H1 (cell line): ENCODE measurements at regions not wholly inside any gene's neighbourhood (a gene's known extent, or its start where the extent isn't known, plus 50 kb on each side); places are given as distances from the start of the nearest gene placed in this dataset.

Experiments used
- CTCF ChIA-PET: fragments of 300-600 bp; sonication (Branson Sonifier 250); formaldehyde crosslinking; loops from one replicate; lab custom pipeline; 2021; ENCODE audit not compliant: partially characterized antibody; lab: Charles Lee
- POLR2A ChIA-PET: fragments of 300-600 bp; sonication (Branson Sonifier 250); formaldehyde crosslinking; loops from one replicate; lab custom pipeline; 2021; ENCODE audit warnings: inconsistent platforms; ENCODE audit not compliant: partially characterized antibody; lab: Charles Lee
- DNase-seq, 2 experiments: peaks; one replicate each; pipeline versions ENCODE4 v3.0.0 to v3.0.0-alpha.2; 2010 to 2022; ENCODE audit warnings: low spot score in 2 of 2, low read depth in 1 of 2, mixed read lengths in 1 of 2
- FAIRE-seq: peaks from 2 replicates; lab custom pipeline; 2011; peaks lifted over from hg19 to GRCh38; lab: Jason Lieb, UNC
- H2AFZ ChIP-seq: 2 replicates; pipeline ENCODE4 v1.8.1; 2012; ENCODE audit warnings: low read length, inconsistent platforms
- H2AK5ac ChIP-seq: 2 replicates; pipeline ENCODE4 v1.6.1; 2013; ENCODE audit warnings: low read depth, low read length
- H2BK120ac ChIP-seq: replicated peaks from 2 replicates; pipeline ENCODE3; 2013; ENCODE audit warnings: low read depth, low read length, inconsistent platforms
- H2BK12ac ChIP-seq: 2 replicates; pipeline ENCODE4 v1.6.1; 2013; ENCODE audit warnings: low read depth, low read length
- H2BK15ac ChIP-seq: 2 replicates; pipeline ENCODE4 v1.6.1; 2013; ENCODE audit warnings: low read length
- H2BK20ac ChIP-seq: 2 replicates; pipeline ENCODE4 v1.6.1; 2013; ENCODE audit warnings: low read length
- H2BK5ac ChIP-seq: 2 replicates; pipeline ENCODE4 v1.6.1; 2013; ENCODE audit warnings: low read depth, low read length
- H3K14ac ChIP-seq: 2 replicates; pipeline ENCODE4 v1.6.1; 2013; ENCODE audit warnings: inconsistent platforms; ENCODE audit not compliant: insufficient read length
- H3K18ac ChIP-seq: 2 replicates; pipeline ENCODE4 v1.6.1; 2013; ENCODE audit warnings: low read length; ENCODE audit errors: extremely low read depth
- H3K23ac ChIP-seq: 2 replicates; pipeline ENCODE4 v1.6.1; 2013; ENCODE audit warnings: inconsistent platforms; ENCODE audit not compliant: insufficient read length
- H3K23me2 ChIP-seq: 2 replicates; pipeline ENCODE4 v1.6.1; 2013; ENCODE audit warnings: low read depth, low read length
- H3K27ac ChIP-seq: 2 replicates; pipeline ENCODE4 v1.6.1; 2011; ENCODE audit warnings: low read depth, low read length, inconsistent platforms
- H3K27me3 ChIP-seq, 4 experiments: replicated peaks in 1 of 4; 1 replicate in 1 of 4; 2 replicates in 3 of 4; pipeline versions ENCODE4 v1.6.1 to v1.8.1; 2011 to 2013; ENCODE audit warnings: low read length in 3 of 4, mild to moderate bottlenecking in 3 of 4, inconsistent platforms in 2 of 4, mixed read lengths in 2 of 4, moderate library complexity in 1 of 4; ENCODE audit not compliant: control insufficient read depth in 3 of 4, insufficient read depth in 3 of 4; ENCODE audit errors: extremely low read depth in 1 of 4
- H3K36me3 ChIP-seq, 4 experiments: 2 replicates each; pipeline versions ENCODE4 v1.6.1 to v1.8.1; 2011 to 2013; ENCODE audit warnings: mild to moderate bottlenecking in 4 of 4, low read length in 3 of 4, moderate library complexity in 2 of 4, control low read depth in 1 of 4, inconsistent platforms in 1 of 4; ENCODE audit not compliant: insufficient read depth in 4 of 4, control insufficient read depth in 2 of 4
- H3K4ac ChIP-seq: replicated peaks from 2 replicates; pipeline ENCODE3; 2013; ENCODE audit warnings: low read length, low read depth, mixed read lengths, inconsistent platforms; ENCODE audit not compliant: insufficient read length
- H3K4me1 ChIP-seq, 4 experiments: replicated peaks in 1 of 4; 1 replicate in 1 of 4; 2 replicates in 3 of 4; pipeline versions ENCODE4 v1.6.1 to v1.8.1; 2011 to 2013; ENCODE audit warnings: low read length in 3 of 4, inconsistent platforms in 2 of 4, mixed read lengths in 1 of 4; ENCODE audit not compliant: insufficient read depth in 4 of 4, control insufficient read depth in 3 of 4
- H3K4me2 ChIP-seq, 2 experiments: 2 replicates each; pipeline versions ENCODE4 v1.6.1 to v1.8.1; 2011 to 2013; ENCODE audit warnings: low read depth in 2 of 2, low read length in 2 of 2, control low read depth in 1 of 2, inconsistent platforms in 1 of 2, mild to moderate bottlenecking in 1 of 2; ENCODE audit not compliant: insufficient read depth in 1 of 2
- H3K4me3 ChIP-seq, 4 experiments: fragments of 200-600, 300-600 bp in 1 of 4; sonication (generic), shearing (Covaris generic), sonication (Bioruptor Twin) in 1 of 4; 2 replicates each; pipeline versions ENCODE4 v1.5.1 to v1.8.1; 2011 to 2016; ENCODE audit warnings: low read length in 4 of 4, low read depth in 3 of 4, control low read depth in 2 of 4, inconsistent platforms in 2 of 4, mild to moderate bottlenecking in 2 of 4, mixed read lengths in 1 of 4, moderate library complexity in 1 of 4; ENCODE audit not compliant: insufficient read depth in 2 of 4; ENCODE audit errors: extremely low read depth in 1 of 4
- H3K56ac ChIP-seq: replicated peaks from 2 replicates; pipeline ENCODE3; 2013; ENCODE audit warnings: low read depth, mild to moderate bottlenecking, mixed read lengths, low read length, inconsistent platforms; ENCODE audit not compliant: insufficient read length
- H3K79me1 ChIP-seq: 2 replicates; pipeline ENCODE4 v1.6.1; 2013; ENCODE audit warnings: low read depth, low read length, control low read depth
- H3K79me2 ChIP-seq, 2 experiments: 2 replicates each; pipeline versions ENCODE4 v1.6.1 to v1.8.1; 2012 to 2013; ENCODE audit warnings: low read length in 2 of 2, mild to moderate bottlenecking in 2 of 2, inconsistent platforms in 1 of 2; ENCODE audit not compliant: insufficient read depth in 2 of 2, control insufficient read depth in 1 of 2
- H3K9ac ChIP-seq, 4 experiments: replicated peaks in 1 of 4; 1 replicate in 1 of 4; 2 replicates in 3 of 4; pipeline versions ENCODE4 v1.6.1 to v1.8.1; 2011 to 2013; ENCODE audit warnings: low read depth in 3 of 4, low read length in 3 of 4, control low read depth in 2 of 4, mild to moderate bottlenecking in 2 of 4, moderate library complexity in 2 of 4, inconsistent platforms in 1 of 4; ENCODE audit errors: extremely low read depth in 1 of 4
- H3K9me3 ChIP-seq, 2 experiments: 2 replicates each; pipeline versions ENCODE4 v1.6.1 to v1.8.1; 2012 to 2013; ENCODE audit warnings: mild to moderate bottlenecking in 2 of 2, moderate library complexity in 2 of 2, control low read depth in 1 of 2, inconsistent platforms in 1 of 2, low read depth in 1 of 2, low read length in 1 of 2, mixed read lengths in 1 of 2; ENCODE audit not compliant: insufficient read depth in 2 of 2
- H4K20me1 ChIP-seq, 2 experiments: replicated peaks in 1 of 2; 2 replicates each; pipeline versions ENCODE3 to v1.8.1; 2011 to 2013; ENCODE audit warnings: inconsistent platforms in 2 of 2, low read length in 2 of 2, mild to moderate bottlenecking in 1 of 2; ENCODE audit not compliant: insufficient read depth in 2 of 2, control insufficient read depth in 1 of 2
- H4K5ac ChIP-seq: 2 replicates; pipeline ENCODE4 v1.6.1; 2013; ENCODE audit warnings: low read length, low read depth, mixed read lengths, inconsistent platforms; ENCODE audit not compliant: insufficient read length
- H4K8ac ChIP-seq: 2 replicates; pipeline ENCODE4 v1.8.0; 2013; ENCODE audit warnings: mild to moderate bottlenecking, moderate library complexity, low read length, inconsistent platforms; ENCODE audit not compliant: insufficient read depth; ENCODE audit errors: extremely low read depth
- H4K91ac ChIP-seq: replicated peaks from 2 replicates; pipeline ENCODE3; 2013; ENCODE audit warnings: low read length, mixed read lengths, inconsistent platforms; ENCODE audit not compliant: insufficient read length
- E2F6 ChIP-seq: IDR thresholded peaks from 2 replicates; pipeline ENCODE4 v1.6.1; 2012; ENCODE audit warnings: inconsistent platforms
- NRF1 ChIP-seq: IDR thresholded peaks from 2 replicates; pipeline ENCODE4 v1.6.1; 2011; ENCODE audit warnings: mild to moderate bottlenecking, low read depth, low read length, improper control_type of control experiment
- TEAD4 ChIP-seq: IDR thresholded peaks from 2 replicates; pipeline ENCODE4 v1.6.1; 2012; ENCODE audit warnings: low read depth, low read length, inconsistent platforms, mixed read lengths

GRCh38 chr5:121033334-121033733 lies 569.2 kb downstream of the PRR16 start:
- H4K8ac ChIP-seq = no peak overlapping the region
- TF ChIP-seq TEAD4 = no peak
- TF ChIP-seq E2F6 = no peak
- TF ChIP-seq NRF1 = no peak
- ChIA-PET CTCF (interaction anchor here (1.0 kb wide), 1 partner anchor 32 kb away, joined by 4 read pairs; no protein-coding TSS in a partner anchor), POLR2A (no interaction called here)
- no peaks in the 10 kb centered on the region for H3K4me1 ChIP-seq
- no peak overlapping the region for H3K27ac ChIP-seq
- H2BK15ac ChIP-seq = no peak overlapping the region
- no peak overlapping the region for H2BK120ac ChIP-seq
- no peaks in the 10 kb centered on the region for H3K36me3 ChIP-seq
- no peak overlapping the region for H3K23ac ChIP-seq
- H3K79me1 ChIP-seq = no peaks in the 10 kb centered on the region
- H4K91ac ChIP-seq = no peak overlapping the region
- no peaks in the 10 kb centered on the region for H3K9me3 ChIP-seq
- no peaks in the 10 kb centered on the region for H3K79me2 ChIP-seq
- no peak overlapping the region for H3K9ac ChIP-seq
- no peak overlapping the region for H4K5ac ChIP-seq
- H3K56ac ChIP-seq = no peak overlapping the region
- H3K4me3 ChIP-seq = no peak overlapping the region
- H3K4ac ChIP-seq = no peak overlapping the region
- H4K20me1 ChIP-seq = no peaks in the 10 kb centered on the region
- DNase-seq (no peak), FAIRE-seq (no peak)
- no peak overlapping the region for H3K14ac ChIP-seq
- no peak overlapping the region for H2BK20ac ChIP-seq
- H2BK5ac ChIP-seq = no peak overlapping the region
- H3K23me2 ChIP-seq = no peaks in the 10 kb centered on the region
- H2AFZ ChIP-seq = no peak overlapping the region
- H3K18ac ChIP-seq = no peak overlapping the region
- no peak overlapping the region for H3K4me2 ChIP-seq
- H2BK12ac ChIP-seq = no peak overlapping the region
- H2AK5ac ChIP-seq = no peak overlapping the region
- H3K27me3 ChIP-seq = no peaks in the 10 kb centered on the region
